ENCODE measurements at regions not wholly inside any gene's neighbourhood (a gene's known extent, or its start where the extent isn't known, plus 50 kb on each side); places are given as distances from the start of the nearest gene placed in this dataset.

GRCh38 chr20:52845044-52845443 is 127.1 kb upstream of the TSHZ2 start (continued):
- no peak for TF ChIP-seq CTCF (IDR thresholded peaks at IDR 0.05; ENCODE audit: control extremely low read depth in 1 of 3, insufficient read depth in 1 of 3, low read depth in 1 of 3, low read length in 3 of 3)
- TF ChIP-seq GTF2F1 (IDR thresholded peaks at IDR 0.05; ENCODE audit: borderline replicate concordance, low read depth, low read length), result no peak

All from H1 (cell line).